Osteoblast (primary cell): ENCODE measurements at regions not wholly inside any gene's neighbourhood (a gene's known extent, or its start where the extent isn't known, plus 50 kb on each side); places are given as distances from the start of the nearest gene placed in this dataset.

Source experiments
- DNase-seq: peaks from one replicate; pipeline ENCODE4 v3.0.0; 2011; ENCODE audit warnings: low spot score, mixed read lengths; ENCODE audit not compliant: insufficient read length; ENCODE audit errors: missing footprints
- H2AFZ ChIP-seq: 2 replicates; pipeline ENCODE4 v1.6.0; 2011; ENCODE audit warnings: mild to moderate bottlenecking, low read length
- H3K27ac ChIP-seq: 2 replicates; pipeline ENCODE4 v1.5.1; 2011; ENCODE audit warnings: mild to moderate bottlenecking, low read depth, low read length, moderate library complexity
- H3K27me3 ChIP-seq: 2 replicates; pipeline ENCODE4 v1.6.0; 2012; ENCODE audit warnings: mild to moderate bottlenecking, control low read depth, inconsistent platforms, low read length, moderate library complexity; ENCODE audit not compliant: insufficient read depth
- H3K36me3 ChIP-seq: 2 replicates; pipeline ENCODE4 v1.5.1; 2011; ENCODE audit warnings: mild to moderate bottlenecking, low read length, control low read depth, moderate library complexity; ENCODE audit not compliant: insufficient read depth
- H3K4me1 ChIP-seq: 2 replicates; pipeline ENCODE4 v1.5.1; 2011; ENCODE audit warnings: mild to moderate bottlenecking, low read length, control low read depth, moderate library complexity; ENCODE audit not compliant: insufficient read depth
- H3K4me2 ChIP-seq: 2 replicates; pipeline ENCODE4 v1.6.0; 2011; ENCODE audit warnings: mild to moderate bottlenecking, low read length; ENCODE audit not compliant: insufficient read depth
- H3K4me3 ChIP-seq: fragments of 200-600 bp; sonication (generic); 3 replicates; pipeline ENCODE4 v1.5.1; 2012; ENCODE audit warnings: mild to moderate bottlenecking, low read length, inconsistent platforms; ENCODE audit not compliant: insufficient read depth
- H3K79me2 ChIP-seq: 2 replicates; pipeline ENCODE4 v1.6.0; 2012; ENCODE audit warnings: mild to moderate bottlenecking, low read length, control low read depth, inconsistent platforms; ENCODE audit not compliant: insufficient read depth
- H3K9me3 ChIP-seq: 2 replicates; pipeline ENCODE4 v1.5.1; 2011; ENCODE audit warnings: low read depth, low read length, control low read depth
- H4K20me1 ChIP-seq: 2 replicates; pipeline ENCODE4 v1.6.0; 2012; ENCODE audit warnings: mild to moderate bottlenecking, low read length, control low read depth; ENCODE audit not compliant: insufficient read depth
- CTCF ChIP-seq: IDR thresholded peaks from 2 replicates; pipeline ENCODE4 v1.5.1; 2011; ENCODE audit warnings: mild to moderate bottlenecking, low read depth, low read length, moderate library complexity; ENCODE audit errors: extremely low read depth

GRCh38 chr7:121503039-121503438, 106.9 kb upstream of the FAM3C start:
- no peak for TF ChIP-seq CTCF
- no peaks in the 10 kb centered on the region for H3K79me2 ChIP-seq
- H3K4me2 ChIP-seq: no peak overlapping the region
- H3K4me1 ChIP-seq: peaks cover 13% of the 10 kb centered on the region
- no peaks in the 10 kb centered on the region for H3K27me3 ChIP-seq
- no peaks in the 10 kb centered on the region for H4K20me1 ChIP-seq
- no peak overlapping the region for H3K4me3 ChIP-seq
- H3K36me3 ChIP-seq: no peaks in the 10 kb centered on the region
- no peak for DNase-seq
- H3K9me3 ChIP-seq: peaks cover 10% of the 10 kb centered on the region
- no peak overlapping the region for H3K27ac ChIP-seq
- no peak overlapping the region for H2AFZ ChIP-seq

- no peaks in the 10 kb centered on the region for H3K79me2 ChIP-seq
- H3K27me3 ChIP-seq: no peaks in the 10 kb centered on the region
- no peak overlapping the region for H3K27ac ChIP-seq
- TF ChIP-seq CTCF: no peak
- H3K36me3 ChIP-seq: no peaks in the 10 kb centered on the region
- H3K4me2 ChIP-seq: no peak overlapping the region
- no peak overlapping the region for H2AFZ ChIP-seq
- H4K20me1 ChIP-seq: no peaks in the 10 kb centered on the region
- H3K4me1 ChIP-seq: peaks cover 13% of the 10 kb centered on the region
- H3K9me3 ChIP-seq: peaks cover 10% of the 10 kb centered on the region
- H3K4me3 ChIP-seq: no peak overlapping the region
- DNase-seq: no peak
Measured at GRCh38 chr7:121501566-121501965, 105.5 kb upstream of the FAM3C start.

- no peak overlapping the region for H3K4me3 ChIP-seq
- H4K20me1 ChIP-seq: no peaks in the 10 kb centered on the region
- H3K27me3 ChIP-seq: no peaks in the 10 kb centered on the region
- H3K79me2 ChIP-seq: no peaks in the 10 kb centered on the region
- no peak overlapping the region for H2AFZ ChIP-seq
- H3K36me3 ChIP-seq: no peaks in the 10 kb centered on the region
- DNase-seq: no peak
- no peak overlapping the region for H3K27ac ChIP-seq
- H3K9me3 ChIP-seq: peaks cover 6% of the 10 kb centered on the region
- H3K4me1 ChIP-seq: peaks cover 15% of the 10 kb centered on the region
- H3K4me2 ChIP-seq: no peak overlapping the region
- TF ChIP-seq CTCF: no peak
Measured at GRCh38 chr7:121500360-121501058, 104.4 kb upstream of the FAM3C start.

- no peak overlapping the region for H3K27ac ChIP-seq
- H2AFZ ChIP-seq: no peak overlapping the region
- no peaks in the 10 kb centered on the region for H4K20me1 ChIP-seq
- no peak for DNase-seq
- peaks cover 15% of the 10 kb centered on the region for H3K4me1 ChIP-seq
- H3K36me3 ChIP-seq: no peaks in the 10 kb centered on the region
- H3K4me3 ChIP-seq: no peak overlapping the region
- no peaks in the 10 kb centered on the region for H3K9me3 ChIP-seq
- H3K27me3 ChIP-seq: no peaks in the 10 kb centered on the region
- no peaks in the 10 kb centered on the region for H3K79me2 ChIP-seq
- no peak overlapping the region for H3K4me2 ChIP-seq
- TF ChIP-seq CTCF: no peak
Measured at GRCh38 chr7:121499624-121500023, 103.5 kb upstream of the FAM3C start.
